ENCODE measurements at regions not wholly inside any gene's neighbourhood (a gene's known extent, or its start where the extent isn't known, plus 50 kb on each side); places are given as distances from the start of the nearest gene placed in this dataset.
"Not testable (repeated sequence)": the region's sequence is repeated elsewhere in the genome, so short reads cannot be mapped to it uniquely, and the experiment has no call there.

DNA sequence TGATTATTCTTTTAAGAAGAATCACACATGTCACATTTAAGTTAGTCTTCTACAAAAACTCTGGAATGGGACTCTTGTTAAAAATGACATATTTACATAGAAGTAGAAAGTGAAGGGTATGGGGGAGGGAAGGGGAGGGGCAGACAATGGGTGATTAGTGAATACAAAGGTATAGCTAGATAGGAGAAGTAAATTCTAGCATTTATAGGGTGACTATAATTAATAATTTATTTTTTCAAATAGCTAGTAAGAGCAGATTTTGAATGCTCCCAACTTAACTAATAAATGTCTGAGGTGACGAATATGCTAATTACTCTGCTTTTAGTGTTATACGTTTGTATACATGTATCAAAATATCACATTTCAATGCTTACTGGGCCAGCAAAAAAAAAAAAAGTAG is 59.4 kb downstream of the BLTP3B start:
- DNase-seq (ENCODE audit: low spot score) = no peak

GRCh38 chr12:100078777-100079176 is 63.9 kb downstream of the BLTP3B start:
- not testable (repeated sequence) for DNase-seq (ENCODE audit: low spot score)

GRCh38 chr12:100077367-100077766 is 65.3 kb downstream of the BLTP3B start:
- DNase-seq (ENCODE audit: low spot score) = peak; percentile 28

GRCh38 chr12:100075598-100075997 is 67.1 kb downstream of the BLTP3B start:
- DNase-seq (ENCODE audit: low spot score) = no peak

DNA sequence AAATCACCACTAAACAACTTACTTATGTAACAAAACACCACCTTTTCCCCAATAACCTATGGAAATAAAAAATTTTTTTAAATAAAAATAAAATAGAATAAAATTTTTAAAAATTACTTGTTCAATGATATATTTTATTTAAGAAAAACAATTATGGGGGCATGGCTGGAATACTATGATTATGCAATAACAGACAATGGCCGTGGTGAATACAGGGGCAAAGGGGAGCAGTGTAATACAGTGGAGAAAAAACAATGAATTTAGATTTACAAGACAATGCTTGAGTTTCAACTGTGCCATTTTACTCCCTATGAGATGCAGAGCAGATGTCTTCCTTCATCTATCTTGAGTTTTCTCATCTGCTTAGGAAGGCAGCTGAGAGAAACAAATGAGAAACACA is 72.9 kb downstream of the BLTP3B start:
- DNase-seq (ENCODE audit: low spot score) = no peak

DNA sequence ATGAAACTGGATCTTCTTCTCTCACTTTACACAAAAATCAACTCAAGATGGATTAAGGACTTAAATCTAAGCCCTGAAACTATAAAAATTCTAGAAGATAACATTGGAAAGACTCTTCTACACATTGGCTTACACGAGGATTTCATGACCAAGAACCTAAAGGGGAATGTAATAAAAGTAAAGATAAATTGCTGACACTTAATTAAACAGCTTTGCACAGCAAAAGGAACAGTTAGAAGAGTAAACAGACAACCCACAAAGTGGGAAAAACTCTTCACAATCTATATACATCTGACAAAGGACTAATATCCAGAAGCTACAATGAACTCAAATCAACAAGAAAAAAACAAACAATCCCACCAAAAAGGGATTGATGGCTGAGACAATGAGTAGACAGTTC is 74.4 kb downstream of the BLTP3B start:
- no peak for DNase-seq (ENCODE audit: low spot score)

GRCh38 chr12:100061814-100062213 is 77.1 kb upstream of the ANKS1B start:
- DNase-seq (ENCODE audit: low spot score) = no peak

DNA sequence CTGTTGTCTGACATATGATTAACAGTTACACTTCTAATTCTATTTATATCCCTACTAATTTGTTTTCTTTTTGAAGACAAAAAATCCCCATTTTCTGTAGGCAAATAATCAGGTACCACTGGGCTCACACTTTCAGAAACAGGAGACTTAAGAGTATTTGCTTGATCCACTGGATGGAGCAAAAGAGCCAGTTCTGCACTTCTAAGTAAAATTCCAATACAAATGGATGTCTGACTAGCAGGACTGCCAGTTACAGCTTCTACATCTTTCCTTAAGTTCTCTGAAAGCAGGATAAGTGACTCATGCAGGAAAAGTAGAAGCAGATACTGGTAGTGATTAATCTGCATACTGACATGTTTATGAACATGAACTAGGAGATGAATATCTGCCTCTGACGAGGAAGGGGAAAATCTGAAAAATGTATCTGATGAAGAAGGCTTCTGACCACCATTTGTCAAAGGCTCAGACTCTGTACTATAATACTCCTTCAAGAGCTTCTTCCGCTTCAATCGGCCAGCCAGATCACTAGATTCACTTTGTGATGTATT is 73.8 kb upstream of the ANKS1B start:
- DNase-seq (ENCODE audit: low spot score) = peak; percentile 15

DNA sequence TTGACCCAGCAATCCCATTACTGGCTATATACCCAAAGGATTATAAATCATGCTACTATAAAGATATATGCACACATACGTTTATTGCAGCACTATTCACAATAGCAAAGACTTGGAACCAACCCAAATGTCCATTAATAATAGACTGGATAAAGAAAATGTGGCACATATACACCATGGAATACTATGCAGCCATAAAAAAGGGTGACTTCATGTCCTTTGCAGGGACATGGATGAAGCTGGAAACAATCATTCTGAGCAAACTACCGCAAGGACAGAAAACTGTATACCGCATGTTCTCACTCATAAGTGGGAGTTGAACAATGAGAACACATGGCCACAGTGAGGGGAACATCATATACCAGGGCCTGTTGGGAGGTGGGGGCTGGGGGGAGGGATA is 61.5 kb upstream of the ANKS1B start:
- DNase-seq (ENCODE audit: low spot score) = not testable (repeated sequence)

DNA sequence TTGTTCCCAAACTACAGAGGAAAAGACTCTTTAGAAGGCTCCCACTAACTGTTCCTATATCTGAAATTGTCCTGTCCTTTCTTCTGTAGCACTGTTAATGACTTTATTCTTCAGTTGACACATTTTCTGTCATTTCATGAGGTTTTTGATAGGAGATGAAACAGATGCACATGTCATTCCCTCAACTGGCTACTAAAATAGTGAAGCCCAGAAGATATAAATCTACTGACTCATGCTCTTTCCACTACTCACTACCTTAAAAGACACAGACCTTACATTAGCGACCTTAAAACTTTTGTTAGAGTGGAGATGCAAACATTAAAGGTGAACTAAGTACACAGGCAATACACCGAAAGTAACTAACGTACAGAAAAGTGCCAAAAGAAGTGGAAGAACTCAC is 59.5 kb upstream of the ANKS1B start:
- no peak for DNase-seq (ENCODE audit: low spot score)

DNA sequence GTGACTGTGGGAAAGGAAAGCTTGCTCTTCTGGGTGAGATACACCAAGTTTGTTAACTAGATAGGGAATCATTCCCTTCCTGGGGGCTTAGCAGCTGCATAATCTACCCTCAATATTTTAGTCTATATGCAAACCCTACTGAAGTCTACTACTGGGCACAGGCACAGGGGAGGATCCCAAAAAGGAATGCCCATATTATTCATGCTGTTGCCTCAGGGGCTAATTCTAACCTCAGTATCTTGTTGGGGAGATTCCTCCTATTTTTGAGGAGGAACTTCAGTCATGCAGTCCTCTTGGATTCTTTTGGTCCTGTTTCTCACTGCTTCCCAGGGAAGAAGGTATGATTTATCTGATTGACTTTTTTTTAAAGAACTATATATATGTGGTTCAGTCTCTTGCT is 58.9 kb upstream of the ANKS1B start:
- DNase-seq (ENCODE audit: low spot score) = no peak

Measured in pons (tissue), 1 donor.